ENCODE measurements at regions not wholly inside any gene's neighbourhood (a gene's known extent, or its start where the extent isn't known, plus 50 kb on each side); places are given as distances from the start of the nearest gene placed in this dataset.

- H3K9me3 ChIP-seq: no peaks in the 10 kb centered on the region
- no peaks in the 10 kb centered on the region for H3K36me3 ChIP-seq (ENCODE audit: low read depth, missing control alignments)
- no peak for TF ChIP-seq CTCF (IDR thresholded peaks at IDR 0.05)
- no peak for TF ChIP-seq POLR2A (IDR thresholded peaks at IDR 0.05)
- WGBS, 2 donors: 67 to 77% methylated on average over 3 of the region's 3 CpGs
- no peak overlapping the region for H3K27ac ChIP-seq
- H3K4me1 ChIP-seq: no peaks in the 10 kb centered on the region
- intact Hi-C loops (cut with DNase I; ENCODE audit: low total_unique reads): no loop called here
- DNase-seq: no peak
- no peaks in the 10 kb centered on the region for H3K27me3 ChIP-seq
- H3K4me3 ChIP-seq: no peak overlapping the region
Measured at GRCh38 chr2:129887688-129888266, 91.7 kb upstream of the RAB6C start.

GRCh38 chr2:129888461-129888860, 91.0 kb upstream of the RAB6C start:
- Histone ChIP-seq H3K4me3 (no peak overlapping the region), H3K27me3 (no peaks in the 10 kb centered on the region), H3K9me3 (no peaks in the 10 kb centered on the region), H3K4me1 (no peaks in the 10 kb centered on the region), H3K36me3 (ENCODE audit: low read depth, missing control alignments) (no peaks in the 10 kb centered on the region), H3K27ac (no peak overlapping the region)
- WGBS, 2 donors: 57 to 79% methylated on average over 4 of the region's 4 CpGs
- TF ChIP-seq POLR2A (IDR thresholded peaks at IDR 0.05): no peak
- TF ChIP-seq CTCF (IDR thresholded peaks at IDR 0.05): no peak
- intact Hi-C loops (cut with DNase I; ENCODE audit: low total_unique reads): no loop called here
- no peak for DNase-seq

- TF ChIP-seq POLR2A (IDR thresholded peaks at IDR 0.05) (no peak), CTCF (IDR thresholded peaks at IDR 0.05) (no peak)
- H3K27ac ChIP-seq: no peak overlapping the region
- 57 to 80% methylated on average over 2 of the region's 2 CpGs for WGBS, 2 donors
- H3K4me1 ChIP-seq: no peaks in the 10 kb centered on the region
- no peaks in the 10 kb centered on the region for H3K9me3 ChIP-seq
- no peaks in the 10 kb centered on the region for H3K27me3 ChIP-seq
- no peak overlapping the region for H3K4me3 ChIP-seq
- intact Hi-C loops (cut with DNase I; ENCODE audit: low total_unique reads): no loop called here
- H3K36me3 ChIP-seq (ENCODE audit: low read depth, missing control alignments): no peaks in the 10 kb centered on the region
- DNase-seq: no peak
Measured at GRCh38 chr2:129888896-129889295, 90.6 kb upstream of the RAB6C start.

- Histone ChIP-seq H3K4me1 (no peaks in the 10 kb centered on the region), H3K4me3 (no peak overlapping the region), H3K9me3 (no peaks in the 10 kb centered on the region), H3K27ac (no peak overlapping the region), H3K27me3 (no peaks in the 10 kb centered on the region), H3K36me3 (ENCODE audit: low read depth, missing control alignments) (no peaks in the 10 kb centered on the region)
- TF ChIP-seq CTCF (IDR thresholded peaks at IDR 0.05) (no peak), POLR2A (IDR thresholded peaks at IDR 0.05) (no peak)
- intact Hi-C loops (cut with DNase I; ENCODE audit: low total_unique reads): no loop called here
- 73 to 82% methylated on average over 7 to 14 of the region's 14 CpGs for WGBS, 2 donors
- DNase-seq: no peak
Measured at GRCh38 chr2:129891341-129892320, 87.8 kb upstream of the RAB6C start.

Measured in testis (tissue), 2 donors.